SK-N-SH (cell line): ENCODE measurements at regions not wholly inside any gene's neighbourhood (a gene's known extent, or its start where the extent isn't known, plus 50 kb on each side); places are given as distances from the start of the nearest gene placed in this dataset.

Source experiments
- CTCF ChIA-PET: fragments of 300-600, 350-600 bp; formaldehyde crosslinking; extraction: SDS; loops from one replicate; lab custom pipeline; 2021; lab: Yijun Ruan, JAX
- POLR2A ChIA-PET: fragments of 350-600 bp; sonication (Branson Sonifier 250); formaldehyde crosslinking; extraction: SDS; loops from one replicate; lab custom pipeline; 2020; ENCODE audit warnings: antibody characterized with exemption, inconsistent platforms; lab: Yijun Ruan, JAX
- DNase-seq: peaks from one replicate; pipeline ENCODE4 v3.0.0; 2012
- H2AFZ ChIP-seq: fragments of 200-600 bp; sonication (generic); 2 replicates; pipeline ENCODE4 v1.8.1; 2016; ENCODE audit warnings: antibody characterized with exemption, mild to moderate bottlenecking, low read depth
- H3F3A ChIP-seq: fragments of 200-600 bp; sonication (generic); replicated peaks from 2 replicates; pipeline ENCODE3; 2016; ENCODE audit warnings: antibody characterized with exemption, mild to moderate bottlenecking; ENCODE audit not compliant: insufficient read depth
- H3K27ac ChIP-seq, 2 experiments: fragments of 200-500 bp in 1 of 2; fragments of 200-600 bp in 1 of 2; sonication (Bioruptor generic) in 1 of 2; sonication (generic), shearing (Covaris generic) in 1 of 2; 2 replicates each; pipeline versions ENCODE4 v1.5.1 to v1.6.1; 2014 to 2016; ENCODE audit warnings: low read depth in 2 of 2, inconsistent platforms in 1 of 2, low read length in 1 of 2, mild to moderate bottlenecking in 1 of 2, mixed read lengths in 1 of 2
- H3K27me3 ChIP-seq: fragments of 200-600 bp; sonication (generic), shearing (Covaris generic); 2 replicates; pipeline ENCODE4 v1.6.1; 2016; ENCODE audit warnings: mixed run types; ENCODE audit not compliant: insufficient read depth
- H3K36me3 ChIP-seq, 2 experiments: fragments of 200-500 bp in 1 of 2; fragments of 200-600 bp in 1 of 2; sonication (Bioruptor generic) in 1 of 2; sonication (generic) in 1 of 2; replicated peaks in 1 of 2; 2 replicates each; pipeline versions ENCODE3 to v1.5.1; 2014 to 2016; ENCODE audit warnings: low read length in 1 of 2, mild to moderate bottlenecking in 1 of 2; ENCODE audit not compliant: insufficient read depth in 2 of 2, control insufficient read depth in 1 of 2
- H3K4me1 ChIP-seq, 2 experiments: fragments of 200-500 bp in 1 of 2; fragments of 200-600 bp in 1 of 2; sonication (Bioruptor generic) in 1 of 2; sonication (generic), shearing (Covaris generic) in 1 of 2; 2 replicates each; pipeline versions ENCODE4 v1.5.1 to v1.6.1; 2014 to 2016; ENCODE audit warnings: low read depth in 1 of 2, low read length in 1 of 2, mixed run types in 1 of 2; ENCODE audit not compliant: insufficient read depth in 2 of 2, control insufficient read depth in 1 of 2
- H3K4me2 ChIP-seq: fragments of 200-600 bp; sonication (generic), shearing (Covaris generic); 2 replicates; pipeline ENCODE4 v1.6.1; 2017; ENCODE audit warnings: mixed run types
- H3K4me3 ChIP-seq, 2 experiments: fragments of 200-500 bp in 1 of 2; fragments of 200-600 bp in 1 of 2; sonication (Bioruptor generic) in 1 of 2; sonication (generic), shearing (Covaris generic) in 1 of 2; 2 replicates each; pipeline versions ENCODE4 v1.5.1 to v1.8.1; 2014 to 2016; ENCODE audit warnings: low read depth in 2 of 2, inconsistent platforms in 1 of 2, low read length in 1 of 2, mild to moderate bottlenecking in 1 of 2, mixed read lengths in 1 of 2, moderate library complexity in 1 of 2
- H3K79me2 ChIP-seq: fragments of 200-600 bp; sonication (generic); 2 replicates; pipeline ENCODE4 v1.8.1; 2017; ENCODE audit warnings: mild to moderate bottlenecking; ENCODE audit not compliant: insufficient read depth
- H3K9ac ChIP-seq: fragments of 200-600 bp; sonication (generic); 2 replicates; pipeline ENCODE4 v1.6.1; 2017; ENCODE audit warnings: mixed run types
- H3K9me2 ChIP-seq: fragments of 200-600 bp; sonication (generic); 2 replicates; pipeline ENCODE4 v1.6.1; 2017; ENCODE audit warnings: mixed run types
- H3K9me3 ChIP-seq: fragments of 200-600 bp; sonication (generic); 2 replicates; pipeline ENCODE4 v1.6.1; 2017; ENCODE audit warnings: mixed run types, mild to moderate bottlenecking, moderate library complexity
- H4K20me1 ChIP-seq: fragments of 200-600 bp; sonication (generic); 2 replicates; pipeline ENCODE4 v1.6.1; 2017; ENCODE audit warnings: mild to moderate bottlenecking, mixed run types; ENCODE audit not compliant: insufficient read depth
- CHD2 ChIP-seq: fragments of 150-350 bp; IDR thresholded peaks from 2 replicates; pipeline ENCODE4 v1.6.1; 2018; ENCODE audit warnings: low read length; ENCODE audit not compliant: partially characterized antibody
- ELF1 ChIP-seq: IDR thresholded peaks from 2 replicates; pipeline ENCODE4 v1.4.0; 2012
- FOSL2 ChIP-seq: IDR thresholded peaks from 2 replicates; pipeline ENCODE4 v1.4.0; 2012; ENCODE audit warnings: low read depth, mild to moderate bottlenecking, moderate library complexity, borderline replicate concordance
- GABPA ChIP-seq: IDR thresholded peaks from 2 replicates; pipeline ENCODE4 v1.4.0; 2012; ENCODE audit warnings: low read depth, mild to moderate bottlenecking
- GATA2 ChIP-seq: sonication (generic); formaldehyde crosslinking; IDR thresholded peaks from 2 replicates; pipeline ENCODE4 v1.5.0; 2020; ENCODE audit warnings: mild to moderate bottlenecking, missing genetic modification reagents
- MEF2A ChIP-seq: IDR thresholded peaks from 2 replicates; pipeline ENCODE4 v1.4.0; 2012; ENCODE audit warnings: low read depth, borderline replicate concordance
- NRF1 ChIP-seq: IDR thresholded peaks from 2 replicates; pipeline ENCODE4 v1.6.1; 2012; ENCODE audit warnings: low read depth, mild to moderate bottlenecking, low read length
- RAD21 ChIP-seq: IDR thresholded peaks from 2 replicates; pipeline ENCODE4 v1.6.1; 2012; ENCODE audit warnings: mild to moderate bottlenecking, low read length
- RFX5 ChIP-seq: IDR thresholded peaks from 2 replicates; pipeline ENCODE4 v1.6.1; 2012; ENCODE audit warnings: mild to moderate bottlenecking, improper control_type of control experiment, low read length
- TAF1 ChIP-seq: IDR thresholded peaks from 2 replicates; pipeline ENCODE4 v1.6.1; 2012; ENCODE audit warnings: low read depth, mild to moderate bottlenecking, low read length, moderate library complexity, borderline replicate concordance
- WGBS: methylation state at CpG from one replicate; pipeline ENCODE4 v1.1.6; 2017; ENCODE audit warnings: low lambda C conversion rate; 5-methylcytosine and 5-hydroxymethylcytosine counted together
- TF ChIP-seq, protein P1 (sequence below): IDR thresholded peaks from 2 replicates; pipeline ENCODE4 v1.6.1; 2012; ENCODE audit warnings: mild to moderate bottlenecking, low read depth, low read length, moderate library complexity

GRCh38 chr1:193740762-193741161 is 554.3 kb upstream of the B3GALT2 start:
- Histone ChIP-seq H4K20me1 (no peaks in the 10 kb centered on the region), H3K27me3 (no peaks in the 10 kb centered on the region), H3K79me2 (no peaks in the 10 kb centered on the region), H3K4me1 (no peaks in the 10 kb centered on the region), H3K9me3 (no peaks in the 10 kb centered on the region), H3K4me3 (no peak overlapping the region), H2AFZ (no peak overlapping the region), H3F3A (no peaks in the 10 kb centered on the region), H3K27ac (no peak overlapping the region), H3K9me2 (no peaks in the 10 kb centered on the region), H3K4me2 (no peak overlapping the region), H3K36me3 (no peaks in the 10 kb centered on the region), H3K9ac (no peak overlapping the region)
- no peak for DNase-seq
- CTCF ChIA-PET, result no interaction called here
- POLR2A ChIA-PET, result no interaction called here
- WGBS, result 7% methylated on average over 1 of the region's 1 CpG
- no peak for TF ChIP-seq RFX5
- TF ChIP-seq, protein P1, sequence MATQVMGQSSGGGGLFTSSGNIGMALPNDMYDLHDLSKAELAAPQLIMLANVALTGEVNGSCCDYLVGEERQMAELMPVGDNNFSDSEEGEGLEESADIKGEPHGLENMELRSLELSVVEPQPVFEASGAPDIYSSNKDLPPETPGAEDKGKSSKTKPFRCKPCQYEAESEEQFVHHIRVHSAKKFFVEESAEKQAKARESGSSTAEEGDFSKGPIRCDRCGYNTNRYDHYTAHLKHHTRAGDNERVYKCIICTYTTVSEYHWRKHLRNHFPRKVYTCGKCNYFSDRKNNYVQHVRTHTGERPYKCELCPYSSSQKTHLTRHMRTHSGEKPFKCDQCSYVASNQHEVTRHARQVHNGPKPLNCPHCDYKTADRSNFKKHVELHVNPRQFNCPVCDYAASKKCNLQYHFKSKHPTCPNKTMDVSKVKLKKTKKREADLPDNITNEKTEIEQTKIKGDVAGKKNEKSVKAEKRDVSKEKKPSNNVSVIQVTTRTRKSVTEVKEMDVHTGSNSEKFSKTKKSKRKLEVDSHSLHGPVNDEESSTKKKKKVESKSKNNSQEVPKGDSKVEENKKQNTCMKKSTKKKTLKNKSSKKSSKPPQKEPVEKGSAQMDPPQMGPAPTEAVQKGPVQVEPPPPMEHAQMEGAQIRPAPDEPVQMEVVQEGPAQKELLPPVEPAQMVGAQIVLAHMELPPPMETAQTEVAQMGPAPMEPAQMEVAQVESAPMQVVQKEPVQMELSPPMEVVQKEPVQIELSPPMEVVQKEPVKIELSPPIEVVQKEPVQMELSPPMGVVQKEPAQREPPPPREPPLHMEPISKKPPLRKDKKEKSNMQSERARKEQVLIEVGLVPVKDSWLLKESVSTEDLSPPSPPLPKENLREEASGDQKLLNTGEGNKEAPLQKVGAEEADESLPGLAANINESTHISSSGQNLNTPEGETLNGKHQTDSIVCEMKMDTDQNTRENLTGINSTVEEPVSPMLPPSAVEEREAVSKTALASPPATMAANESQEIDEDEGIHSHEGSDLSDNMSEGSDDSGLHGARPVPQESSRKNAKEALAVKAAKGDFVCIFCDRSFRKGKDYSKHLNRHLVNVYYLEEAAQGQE, result no peak
- TF ChIP-seq NRF1, result no peak
- TF ChIP-seq MEF2A, result no peak
- no peak for TF ChIP-seq ELF1
- TF ChIP-seq TAF1, result no peak
- no peak for TF ChIP-seq RAD21
- no peak for TF ChIP-seq CHD2

DNA sequence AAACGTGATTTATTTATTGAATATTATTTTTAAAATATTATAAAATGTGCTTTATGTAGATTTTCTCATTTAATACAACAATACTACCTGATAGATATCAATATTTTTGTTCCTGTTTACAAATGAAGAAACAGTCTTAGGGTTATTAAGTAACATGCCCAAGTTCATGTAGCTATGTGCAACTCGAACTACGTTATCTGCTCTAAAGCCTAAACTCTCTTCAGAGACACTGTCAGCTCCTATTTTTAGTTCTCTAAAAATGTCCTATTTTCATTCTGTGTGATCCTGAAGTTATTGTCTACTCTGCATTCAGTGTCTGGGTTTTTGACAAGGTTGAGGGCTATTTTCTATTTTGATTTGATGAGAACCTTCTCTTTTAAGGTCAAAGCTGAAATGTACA is 550.1 kb upstream of the B3GALT2 start:
- Histone ChIP-seq H4K20me1 (no peaks in the 10 kb centered on the region), H3K9ac (no peak overlapping the region), H3K27ac (no peak overlapping the region), H3F3A (no peaks in the 10 kb centered on the region), H3K9me2 (no peaks in the 10 kb centered on the region), H3K27me3 (no peaks in the 10 kb centered on the region), H3K4me1 (no peaks in the 10 kb centered on the region), H2AFZ (no peak overlapping the region), H3K79me2 (no peaks in the 10 kb centered on the region), H3K36me3 (no peaks in the 10 kb centered on the region), H3K9me3 (no peaks in the 10 kb centered on the region), H3K4me3 (no peak overlapping the region), H3K4me2 (no peak overlapping the region)
- POLR2A ChIA-PET, result no interaction called here
- no peak for TF ChIP-seq FOSL2
- no peak for TF ChIP-seq GABPA
- no peak for TF ChIP-seq GATA2 (CRISPR knock-in tag)
- 67% methylated on average over 3 of the region's 3 CpGs for WGBS
- DNase-seq, result no peak
- CTCF ChIA-PET, result interaction anchor here (0.9 kb wide), 1 partner anchor 169 kb away, joined by 3 read pairs; no protein-coding TSS in a partner anchor
